SK-N-MC (cell line): ENCODE measurements at regions not wholly inside any gene's neighbourhood (a gene's known extent, or its start where the extent isn't known, plus 50 kb on each side); places are given as distances from the start of the nearest gene placed in this dataset.

Source experiments
- EZH2 ChIP-seq: fragments of 200-600 bp; sonication (generic); IDR thresholded peaks from one replicate; pipeline ENCODE4 v1.6.1; 2017; ENCODE audit warnings: antibody characterized with exemption
- POLR2AphosphoS5 ChIP-seq: IDR thresholded peaks from 2 replicates; pipeline ENCODE4 v1.6.1; 2012; ENCODE audit warnings: mild to moderate bottlenecking, low read depth, low read length, borderline replicate concordance

GRCh38 chr12:131280426-131280825 is 326.7 kb downstream of the ADGRD1 start:
- TF ChIP-seq EZH2 (no peak), POLR2AphosphoS5 (no peak)
